ENCODE measurements at regions not wholly inside any gene's neighbourhood (a gene's known extent, or its start where the extent isn't known, plus 50 kb on each side); places are given as distances from the start of the nearest gene placed in this dataset.

DNA sequence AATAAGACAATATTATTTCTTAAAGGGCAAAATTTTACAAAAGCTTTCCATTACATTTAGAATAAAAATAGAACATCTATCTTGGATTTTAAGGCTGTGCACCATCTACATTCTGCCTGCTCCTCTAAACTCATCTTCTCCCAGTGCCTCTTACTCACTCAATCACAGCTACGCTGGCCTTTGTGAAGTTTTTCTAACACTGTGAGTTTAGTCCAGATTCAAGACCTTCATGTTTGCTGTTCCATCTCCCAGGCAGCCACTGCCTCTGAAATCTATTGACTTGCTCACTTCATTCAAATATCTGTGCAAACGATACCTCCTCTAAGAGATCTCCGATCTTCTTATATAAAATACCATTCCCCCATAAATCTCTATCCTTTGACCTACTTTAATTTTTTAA is 673.4 kb upstream of the KIF2B start:
- TF ChIP-seq, protein P1, sequence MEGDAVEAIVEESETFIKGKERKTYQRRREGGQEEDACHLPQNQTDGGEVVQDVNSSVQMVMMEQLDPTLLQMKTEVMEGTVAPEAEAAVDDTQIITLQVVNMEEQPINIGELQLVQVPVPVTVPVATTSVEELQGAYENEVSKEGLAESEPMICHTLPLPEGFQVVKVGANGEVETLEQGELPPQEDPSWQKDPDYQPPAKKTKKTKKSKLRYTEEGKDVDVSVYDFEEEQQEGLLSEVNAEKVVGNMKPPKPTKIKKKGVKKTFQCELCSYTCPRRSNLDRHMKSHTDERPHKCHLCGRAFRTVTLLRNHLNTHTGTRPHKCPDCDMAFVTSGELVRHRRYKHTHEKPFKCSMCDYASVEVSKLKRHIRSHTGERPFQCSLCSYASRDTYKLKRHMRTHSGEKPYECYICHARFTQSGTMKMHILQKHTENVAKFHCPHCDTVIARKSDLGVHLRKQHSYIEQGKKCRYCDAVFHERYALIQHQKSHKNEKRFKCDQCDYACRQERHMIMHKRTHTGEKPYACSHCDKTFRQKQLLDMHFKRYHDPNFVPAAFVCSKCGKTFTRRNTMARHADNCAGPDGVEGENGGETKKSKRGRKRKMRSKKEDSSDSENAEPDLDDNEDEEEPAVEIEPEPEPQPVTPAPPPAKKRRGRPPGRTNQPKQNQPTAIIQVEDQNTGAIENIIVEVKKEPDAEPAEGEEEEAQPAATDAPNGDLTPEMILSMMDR (optimal IDR thresholded peaks at IDR 0.05 in 1 of 3, IDR thresholded peaks at IDR 0.05 in 1 of 3, conservative IDR thresholded peaks at IDR 0.05 in 1 of 3; ENCODE audit: extremely low read depth in 1 of 3, insufficient read depth in 2 of 3, low read length in 3 of 3), result no peak
- TF ChIP-seq EZH2 (IDR thresholded peaks at IDR 0.05; ENCODE audit: low read length), result no peak
